HG03442 (cell line): ENCODE measurements at regions not wholly inside any gene's neighbourhood (a gene's known extent, or its start where the extent isn't known, plus 50 kb on each side); places are given as distances from the start of the nearest gene placed in this dataset.

ENCODE experiments used
- ATAC-seq: cut with Tn5 transposase; IDR thresholded peaks from one replicate; pipeline ENCODE4 v1.9.1; 2021; ENCODE audit warnings: mild to moderate bottlenecking, moderate library complexity; ENCODE audit not compliant: unreplicated experiment

DNA sequence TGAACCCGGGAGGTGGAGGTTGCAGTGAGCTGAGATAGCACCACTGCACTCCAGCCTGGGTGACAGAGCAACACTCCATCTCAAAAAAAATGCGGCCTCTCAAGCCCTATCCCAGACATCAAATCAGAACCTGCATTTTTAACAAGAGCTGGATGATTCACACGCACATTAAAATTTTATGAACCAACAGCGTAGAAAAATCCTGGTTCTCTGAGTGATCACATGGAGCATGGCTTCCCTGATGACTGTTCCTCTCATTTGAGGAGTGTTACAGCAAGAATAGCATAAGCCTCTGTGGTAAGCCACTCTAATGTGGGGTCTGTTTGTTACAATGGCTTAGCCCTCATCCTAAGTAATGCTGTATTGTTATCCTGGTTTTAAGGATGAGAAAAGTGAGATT, 163.6 kb downstream of the BRMS1L start:
- no peak for ATAC-seq

DNA sequence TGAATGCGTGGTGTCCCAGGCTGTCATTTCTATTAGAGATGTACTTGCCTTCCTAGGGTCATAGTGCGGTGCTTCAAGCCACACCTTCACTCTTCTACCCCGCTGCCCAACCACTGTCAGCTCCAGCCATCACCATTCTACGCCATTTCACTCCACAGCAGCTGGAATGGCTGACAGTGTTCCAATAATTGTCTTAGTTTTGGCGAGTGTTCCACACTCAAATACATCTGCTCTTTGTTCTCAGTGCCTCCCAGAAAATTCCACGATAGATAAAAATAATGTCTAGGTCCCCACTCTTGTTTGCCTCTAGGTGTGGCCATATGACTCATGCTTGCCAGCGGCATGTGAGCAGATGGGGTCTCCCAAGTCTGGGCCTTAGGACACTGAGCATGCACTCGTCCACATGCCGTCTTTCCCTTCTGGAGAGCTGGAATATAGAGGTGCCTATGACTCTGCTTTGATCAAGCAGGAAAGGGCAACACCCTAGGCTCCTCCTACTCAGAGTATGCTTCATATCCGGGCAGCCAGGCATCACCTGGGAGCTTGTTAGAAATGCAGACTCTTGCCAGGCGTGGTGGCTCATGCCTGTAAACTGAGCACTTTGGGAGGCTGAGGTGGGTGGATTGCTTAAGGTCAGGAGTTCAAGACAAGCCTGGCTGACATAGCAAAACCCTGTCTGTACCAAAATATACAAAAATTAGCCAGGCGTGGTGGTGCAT, 163.0 kb downstream of the BRMS1L start:
- no peak for ATAC-seq

DNA sequence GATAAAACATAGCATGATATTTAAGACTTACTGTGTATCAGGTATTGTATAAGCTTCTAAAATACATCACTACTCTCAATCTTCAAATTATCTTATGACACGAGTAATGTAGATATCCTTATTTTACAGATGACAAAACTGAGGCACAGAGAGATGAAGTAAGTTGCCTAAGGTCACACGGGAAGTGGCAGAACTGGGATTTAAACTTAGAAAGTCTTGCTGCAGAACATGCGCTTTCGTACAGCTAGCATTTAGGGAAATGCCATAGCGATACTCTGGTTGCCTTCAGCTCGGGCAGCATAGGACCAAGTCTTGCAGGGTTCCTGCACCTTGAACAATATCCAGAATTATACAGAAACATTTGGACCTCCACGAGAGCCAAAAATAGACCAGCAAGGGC, 162.4 kb downstream of the BRMS1L start:
- ATAC-seq: no peak

DNA sequence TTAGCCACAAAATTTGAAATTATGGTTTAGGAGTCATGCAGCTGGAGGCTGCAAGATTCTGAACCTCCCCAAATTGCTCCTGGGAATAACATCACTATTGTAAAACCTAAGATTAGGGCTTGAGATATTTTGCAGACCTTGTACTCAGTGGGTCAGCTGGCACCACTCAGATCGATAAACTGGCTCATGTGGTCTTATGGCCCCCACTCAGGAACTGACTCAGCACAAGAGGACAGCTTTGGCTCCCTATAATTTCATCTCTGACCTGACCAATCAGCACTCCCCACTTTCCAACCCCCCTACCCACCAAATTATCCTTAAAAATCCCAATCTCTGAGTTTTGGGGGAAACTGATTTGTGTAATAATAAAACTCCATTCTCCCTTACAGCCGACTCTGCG, 161.6 kb downstream of the BRMS1L start:
- no peak for ATAC-seq

DNA sequence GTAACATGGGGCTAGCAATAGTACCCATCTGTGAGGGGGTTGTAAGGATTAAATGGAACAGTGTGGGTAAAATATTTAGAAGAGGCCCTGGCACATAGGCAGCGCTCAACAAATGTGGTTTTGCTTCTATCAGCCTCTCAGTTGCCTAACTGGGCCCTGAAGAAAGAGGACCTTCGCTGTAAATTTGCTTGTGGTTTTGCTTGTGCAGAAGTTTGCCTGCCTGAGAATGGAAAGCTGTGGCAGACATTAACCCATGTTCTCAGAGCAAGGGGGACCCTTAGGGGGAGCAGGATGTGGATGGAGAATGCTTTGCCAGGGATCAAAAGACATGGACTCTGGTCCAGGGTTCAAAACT, 160.1 kb downstream of the BRMS1L start:
- ATAC-seq: peak; percentile 87

DNA sequence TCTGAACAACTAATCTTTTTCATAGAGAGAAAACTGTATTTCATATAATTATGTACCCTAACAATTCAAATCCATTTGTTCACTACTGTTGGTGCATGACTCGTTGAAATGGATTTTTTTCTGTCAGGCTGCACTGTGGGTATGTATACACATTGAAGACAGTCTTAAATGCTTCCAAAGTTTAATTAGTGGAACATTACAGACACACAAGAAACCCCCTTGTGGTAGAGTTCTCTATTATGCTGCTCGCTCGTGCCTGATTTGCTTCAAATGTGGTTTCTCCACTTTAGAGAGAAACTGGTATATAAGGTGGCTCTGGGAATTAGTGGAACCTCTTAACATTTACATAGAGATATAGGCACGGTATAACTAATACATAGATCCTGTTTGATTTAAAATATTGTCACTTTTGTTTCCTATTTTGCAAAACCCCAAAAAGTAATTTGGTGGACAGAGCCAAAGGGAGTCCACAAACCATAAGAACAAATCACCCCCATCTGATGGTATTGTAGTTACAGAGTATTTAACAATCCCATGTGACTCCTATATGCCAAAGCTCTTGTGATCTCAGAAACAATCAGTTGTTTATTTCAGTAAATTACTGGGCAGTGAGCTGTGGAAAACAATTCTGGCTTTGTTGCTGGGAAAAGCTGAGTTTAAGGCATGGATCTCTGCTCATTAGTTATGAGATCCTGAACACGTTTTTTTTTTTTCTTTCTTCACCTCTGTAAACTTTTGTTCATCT, 159.5 kb downstream of the BRMS1L start:
- ATAC-seq: peak; percentile 29

DNA sequence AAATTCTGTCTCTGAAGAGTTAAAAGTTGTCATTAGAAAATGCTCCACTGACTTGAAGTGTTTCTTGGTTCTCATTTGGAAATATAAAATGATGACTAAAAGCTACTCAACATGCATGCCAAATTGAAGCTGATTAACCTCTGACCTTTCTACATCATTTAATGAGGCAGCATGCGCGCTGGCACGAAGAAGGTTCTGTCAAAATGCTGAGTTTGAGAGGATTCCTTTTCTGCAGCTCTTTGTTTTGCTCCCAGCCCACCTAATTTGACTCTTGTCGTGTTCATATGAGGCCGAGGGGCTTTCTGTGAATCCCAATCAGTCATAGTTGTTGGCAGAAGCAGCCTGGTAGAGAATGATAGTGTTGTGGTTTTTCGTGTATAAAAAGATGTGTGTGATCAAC, 153.4 kb downstream of the BRMS1L start:
- ATAC-seq: no peak

DNA sequence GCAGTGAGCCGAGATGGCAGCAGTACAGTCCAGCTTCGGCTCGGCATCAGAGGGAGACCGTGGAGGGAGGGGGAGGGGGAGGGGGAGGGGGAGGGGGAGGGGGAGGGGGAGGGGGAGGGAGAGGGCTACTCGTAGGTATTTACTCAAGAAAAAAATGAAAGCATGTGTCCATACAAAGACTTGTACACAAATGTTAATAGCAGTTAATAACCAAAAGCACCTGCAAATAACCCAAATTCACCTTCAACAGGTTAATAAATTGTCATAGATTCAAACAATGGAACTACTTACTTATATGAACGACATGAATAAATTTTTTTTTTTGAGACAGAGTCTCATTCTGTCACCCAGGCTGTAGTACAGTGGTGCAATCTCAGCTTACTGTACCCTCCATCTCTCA, 152.4 kb downstream of the BRMS1L start:
- ATAC-seq: no peak

DNA sequence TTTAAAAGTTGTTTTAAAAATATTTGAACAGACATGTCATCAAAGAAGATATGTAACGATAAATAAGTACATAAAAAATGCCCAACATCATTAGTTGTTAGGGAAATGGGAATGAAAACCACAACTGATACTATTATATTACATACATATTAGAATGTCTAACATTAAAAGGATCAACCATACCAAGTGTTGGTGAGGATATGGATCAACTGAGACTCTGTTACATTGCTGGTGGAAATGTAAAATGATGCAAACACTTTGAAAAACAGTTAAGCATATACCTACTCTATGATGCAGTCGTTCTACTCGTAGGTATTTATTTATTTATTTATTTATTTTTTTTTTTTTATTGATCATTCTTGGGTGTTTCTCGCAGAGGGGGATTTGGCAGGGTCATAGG, 149.7 kb downstream of the BRMS1L start:
- no peak for ATAC-seq

DNA sequence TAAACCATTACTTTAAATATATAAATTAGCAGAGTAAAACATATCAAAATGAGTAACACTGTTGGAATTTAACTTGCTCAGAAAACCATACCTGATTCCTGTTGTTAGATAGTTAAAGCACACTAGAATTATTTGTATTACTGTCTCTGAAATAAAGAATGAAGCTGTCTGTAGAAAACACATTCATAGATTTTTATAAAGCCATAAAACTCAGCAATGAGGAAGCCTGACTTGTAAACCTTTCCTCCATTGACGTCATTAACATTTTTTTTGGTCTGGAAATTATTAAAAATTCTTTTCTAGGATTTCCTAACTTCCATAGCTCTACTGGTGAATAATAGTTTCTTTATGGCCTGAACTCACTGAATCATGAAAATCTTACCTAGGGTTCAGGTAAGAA, 147.6 kb downstream of the BRMS1L start:
- ATAC-seq: no peak

DNA sequence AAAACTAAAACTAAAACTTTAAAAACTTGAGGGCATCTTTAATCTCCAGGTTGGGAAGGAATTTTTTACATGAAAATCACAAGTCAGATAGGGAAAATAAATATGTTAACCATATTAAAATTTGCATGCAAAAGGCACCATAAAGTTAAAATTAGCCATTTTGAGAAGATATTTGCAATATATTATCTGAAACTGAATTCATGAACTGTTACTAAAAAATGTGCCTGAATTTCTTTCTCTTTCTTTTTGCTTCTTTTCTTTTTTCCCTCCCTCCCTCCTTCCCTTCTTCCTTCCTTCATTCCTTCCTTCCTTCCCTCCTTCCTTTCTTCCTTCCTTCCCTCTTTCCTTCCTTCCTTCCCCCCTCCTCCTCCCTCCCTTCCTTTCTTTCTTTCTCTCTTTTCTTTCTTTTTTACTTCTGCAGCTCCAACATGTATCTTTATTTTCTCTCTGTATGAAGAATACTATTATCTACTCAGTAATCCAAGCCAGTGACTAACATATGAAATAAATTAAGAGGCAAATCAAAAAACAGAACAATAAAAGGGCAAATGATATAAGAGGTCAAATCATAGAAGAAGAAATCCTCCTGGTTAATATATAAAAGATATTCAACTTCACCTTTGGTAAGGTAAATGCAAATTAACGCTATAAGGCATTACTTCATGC, 146.0 kb downstream of the BRMS1L start:
- ATAC-seq: no peak

DNA sequence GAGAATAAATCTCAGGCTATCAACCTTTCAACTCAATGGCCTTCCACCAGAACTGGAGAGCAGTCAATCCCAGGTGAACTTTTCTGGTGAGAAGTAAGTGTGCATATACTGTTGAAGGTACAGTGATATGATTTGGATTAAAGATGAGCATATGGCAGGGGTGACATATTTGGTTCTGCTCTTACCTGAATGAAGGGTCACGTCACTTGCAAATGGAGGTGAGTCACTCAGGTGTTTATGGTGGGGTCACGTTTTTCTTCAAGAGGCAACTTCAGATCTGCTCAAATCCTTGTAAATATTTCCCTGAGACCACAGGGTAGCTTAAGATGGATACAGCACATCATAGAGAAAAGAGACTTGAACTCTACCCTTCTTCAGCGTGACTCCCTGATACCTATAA, 143.2 kb downstream of the BRMS1L start:
- ATAC-seq: no peak

DNA sequence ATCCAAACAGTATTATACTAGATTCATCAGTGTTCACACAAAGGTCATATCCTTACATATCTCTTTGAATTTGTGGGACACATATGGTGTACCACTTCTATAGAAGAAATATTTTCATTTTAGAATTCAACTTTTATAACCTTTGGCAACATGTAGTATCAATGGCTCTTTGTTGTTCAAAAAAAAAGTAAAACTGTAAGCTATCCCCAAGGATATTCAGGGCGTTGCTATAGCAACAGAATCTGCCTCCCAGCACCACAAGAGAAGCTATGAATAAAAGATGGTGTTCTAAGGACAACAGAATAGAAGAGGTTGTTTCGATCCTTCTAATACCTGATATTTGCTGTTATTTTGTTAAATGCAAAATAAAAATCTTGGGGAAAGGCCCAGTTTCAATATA, 139.3 kb downstream of the BRMS1L start:
- no peak for ATAC-seq

DNA sequence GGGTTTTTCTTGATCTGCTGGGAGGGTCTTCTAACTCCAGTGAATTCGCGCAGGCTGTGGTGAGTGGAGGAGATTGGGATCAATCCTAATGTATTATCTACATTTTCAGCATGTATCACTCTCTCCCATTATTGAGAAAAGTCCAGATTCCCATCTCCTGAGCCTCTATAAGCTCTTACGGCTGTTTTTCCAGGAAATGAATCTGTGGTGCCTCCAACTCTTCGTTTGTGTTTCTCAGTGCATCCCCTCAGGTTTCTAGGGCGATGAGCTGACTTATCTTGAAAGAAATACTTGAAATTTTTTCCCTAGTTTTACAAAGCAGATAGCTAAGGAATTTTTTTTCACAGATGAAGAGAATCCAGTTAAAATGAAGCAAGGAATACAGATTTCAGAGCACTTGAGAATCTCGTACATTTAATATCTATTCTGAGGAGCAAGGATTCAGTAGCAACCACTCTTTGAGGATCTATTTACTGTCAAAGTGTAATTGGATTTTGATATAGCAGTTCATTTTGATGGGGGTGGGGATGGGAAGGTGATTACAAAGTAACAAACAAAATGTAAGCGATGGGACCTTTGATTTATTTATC, 138.7 kb downstream of the BRMS1L start:
- no peak for ATAC-seq

DNA sequence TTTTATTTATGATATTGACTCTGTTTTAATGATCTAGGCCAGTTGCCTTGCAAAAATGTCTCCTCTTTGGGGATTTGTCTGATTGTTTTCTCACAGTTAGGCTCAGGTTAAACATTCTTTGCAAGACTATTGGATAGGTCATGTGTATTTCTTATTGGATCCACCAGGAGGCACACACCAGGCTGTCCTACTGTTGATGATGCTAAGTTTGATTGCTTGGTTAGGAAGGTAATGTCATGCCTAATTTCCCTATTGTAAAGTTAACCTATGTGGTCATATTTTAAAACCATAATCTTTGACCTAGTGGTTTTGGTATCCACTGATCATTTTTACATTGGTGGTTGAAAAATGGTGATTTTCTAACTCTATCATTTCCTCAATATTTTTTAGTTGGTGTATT, 137.1 kb downstream of the BRMS1L start:
- ATAC-seq: peak; percentile 64

DNA sequence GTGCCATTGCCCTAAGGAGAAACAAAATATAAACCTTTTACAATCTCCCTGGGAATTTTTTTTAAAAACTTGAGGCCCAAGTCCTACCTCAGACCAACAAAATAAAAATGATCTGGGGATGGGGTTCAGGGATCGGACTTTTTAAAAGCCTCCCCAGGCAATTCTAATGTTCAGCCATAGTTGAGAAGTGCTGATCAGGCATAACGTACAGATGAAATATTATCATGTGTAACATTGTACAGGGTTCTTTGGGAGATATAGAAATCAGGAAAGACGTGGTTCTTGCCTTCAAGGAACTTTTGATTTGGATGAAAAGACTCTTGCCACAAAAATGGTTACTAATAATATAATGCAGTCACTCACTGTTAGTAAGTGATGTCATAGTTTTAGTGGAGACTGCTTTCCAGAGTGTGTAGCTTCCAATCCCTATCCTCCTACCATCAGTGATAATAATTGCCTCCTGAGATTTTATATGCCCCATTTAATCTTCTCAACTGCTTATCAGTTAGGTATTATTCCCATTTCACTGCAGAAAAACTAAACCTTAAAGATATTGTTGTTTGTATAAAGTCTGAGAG, 135.6 kb downstream of the BRMS1L start:
- no peak for ATAC-seq

DNA sequence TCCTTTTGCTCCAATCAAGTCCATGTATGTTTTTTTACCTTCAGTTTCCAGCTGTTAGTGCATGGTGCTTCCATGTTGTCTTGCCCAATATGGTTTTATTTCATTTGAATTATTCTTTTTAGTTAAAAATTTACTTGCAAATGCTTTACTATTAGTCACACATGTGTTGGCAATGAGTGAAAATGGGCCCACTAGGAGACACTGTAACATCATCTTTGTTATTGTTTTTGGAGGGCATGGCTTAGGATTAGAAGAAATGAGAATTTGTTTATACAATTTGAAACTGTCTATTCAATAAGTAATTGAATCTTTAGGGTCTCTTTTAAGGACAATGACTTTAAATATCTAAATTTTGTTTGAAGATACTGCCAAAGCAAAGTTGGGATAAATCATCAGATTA, 133.7 kb downstream of the BRMS1L start:
- ATAC-seq: no peak

DNA sequence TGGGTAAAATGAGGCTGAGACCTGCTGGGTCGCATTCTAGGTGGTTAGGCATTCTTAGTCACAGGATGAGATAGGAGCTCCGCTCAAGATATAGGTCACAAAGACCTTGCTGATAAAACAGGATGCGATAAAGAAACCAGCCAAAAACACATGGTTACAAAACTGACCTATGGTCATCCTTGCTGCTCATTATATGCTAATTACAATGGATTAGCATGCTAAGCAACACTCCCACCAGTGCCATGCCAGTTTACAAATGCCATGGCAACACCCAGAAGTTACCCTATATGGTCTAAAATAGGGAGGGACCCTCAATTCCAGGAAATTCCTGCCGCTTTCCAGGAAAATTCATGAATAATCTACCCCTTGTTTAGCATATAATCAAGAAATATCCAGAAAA, 132.4 kb downstream of the BRMS1L start:
- ATAC-seq: no peak

DNA sequence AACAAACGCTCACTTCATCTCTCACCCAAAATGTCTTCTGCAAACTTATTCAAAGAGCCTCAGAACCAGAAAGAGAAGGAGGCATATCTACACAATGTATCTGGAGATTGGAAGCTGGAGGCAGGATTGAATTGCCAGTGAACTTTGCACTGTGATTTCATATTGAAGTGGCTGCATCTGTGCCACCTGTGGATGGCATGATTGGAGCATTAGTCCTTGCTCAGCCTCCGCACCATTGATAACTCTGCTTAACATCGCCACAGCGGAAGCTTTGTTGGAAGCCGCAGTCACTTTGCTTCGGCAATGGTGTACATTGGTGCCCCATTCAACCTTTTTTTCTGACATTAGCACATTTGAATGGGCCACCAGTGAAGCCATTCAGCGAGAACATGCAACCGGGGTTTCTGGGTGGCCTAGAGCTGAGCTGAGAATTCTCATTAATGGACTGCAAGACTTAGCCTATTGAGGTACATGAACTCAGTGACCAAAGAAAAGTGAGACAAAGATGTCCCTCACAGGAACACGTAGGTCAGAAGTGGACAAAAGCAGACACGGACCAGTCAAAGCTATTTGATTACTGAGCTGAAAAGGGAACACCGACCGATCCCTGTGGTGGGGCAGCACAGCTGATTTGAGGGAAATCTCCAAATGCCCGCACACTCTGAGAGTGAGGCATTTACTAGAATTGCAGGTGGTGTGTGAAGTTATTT, 130.4 kb downstream of the BRMS1L start:
- no peak for ATAC-seq

DNA sequence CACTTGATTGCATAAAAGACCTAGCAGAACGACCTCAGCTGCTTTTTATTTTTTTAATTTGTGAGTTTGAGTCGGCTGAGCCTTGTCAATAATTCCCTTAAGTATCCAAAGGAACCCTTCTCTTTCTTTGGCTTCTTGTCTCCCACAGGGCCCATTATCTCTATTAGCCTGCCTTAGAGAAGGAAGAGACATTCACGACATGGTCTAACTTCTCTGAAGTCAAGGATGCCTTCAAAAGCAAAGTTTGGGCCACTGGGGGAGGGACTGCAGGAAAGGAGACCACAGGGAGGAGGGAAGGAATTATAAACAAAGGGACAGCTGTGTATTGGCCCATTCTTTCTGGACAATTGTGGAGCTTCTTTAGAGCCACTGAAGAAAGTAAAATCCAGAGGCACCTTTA, 126.4 kb downstream of the BRMS1L start:
- no peak for ATAC-seq
